Spleen (tissue), 7 donors: ENCODE measurements at regions not wholly inside any gene's neighbourhood (a gene's known extent, or its start where the extent isn't known, plus 50 kb on each side); places are given as distances from the start of the nearest gene placed in this dataset.

Source experiments
- POLR2A ChIP-seq, 3 donors: fragments of 450-650 bp; IDR thresholded peaks; one replicate each; pipeline ENCODE4 v1.5.1; 2017; ENCODE audit warnings: antibody characterized with exemption in 3 of 3, mild to moderate bottlenecking in 1 of 3
- POLR2AphosphoS5 ChIP-seq, 3 donors: sonication (generic); formaldehyde crosslinking; IDR thresholded peaks; one replicate each; pipeline ENCODE4 v1.5.1; 2017; ENCODE audit warnings: antibody characterized with exemption in 3 of 3
- TF ChIP-seq, protein P1 (sequence below), 11 experiments: fragments of 200-600 bp in 7 of 11; fragments of 450-650 bp in 4 of 11; sonication (generic) in 4 of 11; IDR thresholded peaks in 8 of 11; conservative IDR thresholded peaks in 3 of 11; 1 replicate in 7 of 11; 2 replicates in 4 of 11; pipeline versions ENCODE4 v1.4.0 to v1.8.0; 2016 to 2021; ENCODE audit warnings: antibody characterized with exemption in 11 of 11, inconsistent platforms in 4 of 11, mild to moderate bottlenecking in 1 of 11
- donor health status: DM: no; HTN: no; CAD: no; lungs with moderate emphysema.
- donor health status: DM: no; HTN: no; CAD: no.
- donor health status: DM: no; HTN: no; CAD: no.

DNA sequence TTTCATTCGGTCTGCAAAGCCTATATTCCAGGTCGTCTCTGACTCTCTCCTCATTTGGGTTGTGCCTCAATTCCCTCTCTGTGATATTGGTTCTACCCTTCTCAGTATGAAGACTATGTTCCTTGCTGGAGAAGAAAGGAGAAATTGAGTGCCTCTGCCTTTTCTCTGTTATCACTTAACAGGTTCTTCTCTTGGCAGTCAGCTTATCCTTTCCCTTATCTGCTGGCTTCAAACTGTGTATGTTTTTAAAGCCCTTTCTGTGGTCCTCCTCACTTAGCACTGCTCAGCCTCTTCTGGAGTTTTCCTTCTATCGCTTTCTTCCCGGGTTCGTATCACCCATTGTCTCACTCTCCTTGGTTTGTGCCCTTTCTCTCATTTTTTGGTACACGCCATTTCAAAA lies 65.3 kb upstream of the FSTL1 start:
- no peak for TF ChIP-seq POLR2A (IDR thresholded peaks at IDR 0.05)
- TF ChIP-seq POLR2AphosphoS5 (IDR thresholded peaks at IDR 0.05): no peak
- TF ChIP-seq, protein P1, sequence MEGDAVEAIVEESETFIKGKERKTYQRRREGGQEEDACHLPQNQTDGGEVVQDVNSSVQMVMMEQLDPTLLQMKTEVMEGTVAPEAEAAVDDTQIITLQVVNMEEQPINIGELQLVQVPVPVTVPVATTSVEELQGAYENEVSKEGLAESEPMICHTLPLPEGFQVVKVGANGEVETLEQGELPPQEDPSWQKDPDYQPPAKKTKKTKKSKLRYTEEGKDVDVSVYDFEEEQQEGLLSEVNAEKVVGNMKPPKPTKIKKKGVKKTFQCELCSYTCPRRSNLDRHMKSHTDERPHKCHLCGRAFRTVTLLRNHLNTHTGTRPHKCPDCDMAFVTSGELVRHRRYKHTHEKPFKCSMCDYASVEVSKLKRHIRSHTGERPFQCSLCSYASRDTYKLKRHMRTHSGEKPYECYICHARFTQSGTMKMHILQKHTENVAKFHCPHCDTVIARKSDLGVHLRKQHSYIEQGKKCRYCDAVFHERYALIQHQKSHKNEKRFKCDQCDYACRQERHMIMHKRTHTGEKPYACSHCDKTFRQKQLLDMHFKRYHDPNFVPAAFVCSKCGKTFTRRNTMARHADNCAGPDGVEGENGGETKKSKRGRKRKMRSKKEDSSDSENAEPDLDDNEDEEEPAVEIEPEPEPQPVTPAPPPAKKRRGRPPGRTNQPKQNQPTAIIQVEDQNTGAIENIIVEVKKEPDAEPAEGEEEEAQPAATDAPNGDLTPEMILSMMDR (IDR thresholded peaks at IDR 0.05 in 8 of 11, conservative IDR thresholded peaks at IDR 0.05 in 3 of 11): no peak
